Germinal center (tissue), 1 donor: ENCODE measurements at regions not wholly inside any gene's neighbourhood (a gene's known extent, or its start where the extent isn't known, plus 50 kb on each side); places are given as distances from the start of the nearest gene placed in this dataset.

Experiments
- DNase-seq: peaks from one replicate; pipeline ENCODE4 v3.0.0; 2012; ENCODE audit warnings: mixed read lengths, low spot score

DNA sequence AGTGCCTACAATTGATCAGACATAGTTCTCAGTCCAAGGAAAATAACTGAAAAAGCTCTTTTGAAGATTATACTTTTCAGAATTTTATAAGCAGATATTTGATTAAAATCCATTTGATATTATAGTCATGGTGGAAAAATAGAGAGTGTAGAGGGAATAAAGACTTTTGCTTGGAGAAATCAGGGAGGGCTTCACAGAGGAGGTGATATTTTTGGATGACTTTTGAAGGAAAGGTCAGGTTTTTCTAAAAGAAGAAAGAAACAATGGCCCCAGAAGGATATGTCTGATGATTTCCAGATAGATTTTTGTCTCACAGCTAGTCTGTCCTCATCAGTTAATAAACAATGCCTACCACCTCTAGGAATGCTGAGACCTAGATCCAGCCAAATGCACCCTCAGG, 806.3 kb upstream of the CELF2 start:
- DNase-seq, result no peak

DNA sequence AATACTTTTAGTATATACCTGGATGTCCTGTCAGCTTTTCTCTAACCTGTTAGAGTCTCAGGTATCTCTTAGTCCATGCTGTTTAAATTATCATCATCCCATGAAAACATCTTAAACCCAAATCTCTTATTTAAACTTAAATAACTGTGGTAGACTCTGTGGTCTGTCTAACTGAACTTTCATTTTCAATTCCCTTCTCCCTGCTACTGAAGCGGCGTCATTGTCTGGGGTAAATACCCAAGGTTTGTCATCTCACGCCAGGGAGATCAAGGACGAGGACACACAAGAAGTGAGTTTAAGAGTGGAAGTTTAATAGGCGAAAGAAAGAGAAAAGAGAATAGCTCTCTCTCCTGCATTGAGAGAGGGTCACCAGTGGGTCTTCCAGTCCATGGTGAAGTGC, 804.4 kb upstream of the CELF2 start:
- no peak for DNase-seq

- DNase-seq, result no peak
Measured at GRCh38 chr10:10222304-10222841, 795.3 kb upstream of the CELF2 start.

GRCh38 chr10:10223131-10223530, 794.5 kb upstream of the CELF2 start:
- DNase-seq, result no peak

- no peak for DNase-seq
Measured at GRCh38 chr10:10225136-10225676, 792.5 kb upstream of the CELF2 start.

GRCh38 chr10:10233229-10233628, 784.4 kb upstream of the CELF2 start:
- no peak for DNase-seq

DNA sequence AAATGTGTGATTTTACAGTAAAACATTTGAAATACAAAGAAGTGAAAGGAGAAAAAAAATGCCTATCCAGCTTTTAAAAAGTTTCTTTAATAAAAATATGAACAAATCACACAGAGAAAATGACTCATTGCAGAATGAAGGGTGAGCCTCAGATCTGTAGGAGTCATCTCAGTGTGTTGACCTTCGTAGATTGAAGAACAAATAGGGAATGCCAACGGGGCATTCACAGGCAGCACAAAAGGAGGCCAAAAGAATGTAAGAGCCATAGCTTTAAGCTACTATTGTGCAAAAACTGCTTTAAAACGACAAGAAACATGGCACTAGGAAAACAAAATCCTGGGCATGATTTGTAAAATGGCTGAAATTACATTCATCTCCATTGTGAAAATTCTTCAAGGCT, 782.7 kb upstream of the CELF2 start:
- DNase-seq, result no peak

GRCh38 chr10:10247585-10247984, 770.1 kb upstream of the CELF2 start:
- no peak for DNase-seq

GRCh38 chr10:10256860-10257259, 760.8 kb upstream of the CELF2 start:
- DNase-seq, result no peak

- no peak for DNase-seq
Measured at GRCh38 chr10:10259013-10259412, 758.7 kb upstream of the CELF2 start.

- no peak for DNase-seq
Measured at GRCh38 chr10:10270126-10271050, 747.3 kb upstream of the CELF2 start.

DNA sequence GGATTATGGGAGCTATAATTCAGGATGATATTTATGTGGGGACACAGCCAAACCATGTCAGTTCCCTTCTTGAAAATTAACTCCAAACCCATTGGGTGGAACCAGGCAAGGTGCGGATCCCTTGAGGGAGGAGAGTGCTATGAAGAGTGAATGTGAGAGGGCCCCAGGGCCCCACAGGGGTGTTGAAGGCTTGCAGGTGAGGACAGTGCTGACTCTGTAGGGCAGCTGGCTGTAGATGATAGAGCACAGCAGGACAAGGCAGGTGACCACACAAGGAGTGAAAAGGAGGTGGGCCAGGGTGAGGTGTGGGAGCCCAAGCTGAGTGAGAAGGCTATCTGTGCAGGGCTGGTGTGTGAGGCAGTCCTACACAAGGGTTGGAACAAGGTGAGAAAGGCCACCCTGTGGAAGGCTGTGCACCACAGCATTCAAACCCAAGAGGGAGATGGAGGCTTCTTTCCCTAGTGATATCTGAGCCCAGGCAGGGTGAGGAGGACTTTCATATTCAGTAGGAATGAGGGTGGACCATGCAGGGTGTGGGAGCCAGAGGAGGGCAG, 746.0 kb upstream of the CELF2 start:
- DNase-seq, result no peak

DNA sequence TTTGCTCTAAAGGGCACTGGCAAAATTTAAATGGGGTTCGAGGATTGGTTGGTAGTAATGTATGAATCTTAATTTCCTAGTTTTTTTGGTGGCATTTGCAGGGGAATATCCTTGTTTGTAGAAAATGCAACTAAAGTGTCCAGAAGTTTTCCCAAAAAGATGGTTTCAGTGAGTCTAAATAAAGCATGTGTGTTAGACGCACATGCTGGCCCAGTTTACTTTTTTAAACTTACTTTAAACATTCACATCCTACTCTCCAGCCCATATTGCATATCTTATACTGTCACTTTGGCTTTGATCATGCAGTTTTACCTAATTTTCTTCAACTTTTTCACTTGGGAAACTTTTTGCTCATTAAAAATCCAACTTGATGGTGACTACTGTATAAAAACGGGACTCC, 744.0 kb upstream of the CELF2 start:
- no peak for DNase-seq

DNA sequence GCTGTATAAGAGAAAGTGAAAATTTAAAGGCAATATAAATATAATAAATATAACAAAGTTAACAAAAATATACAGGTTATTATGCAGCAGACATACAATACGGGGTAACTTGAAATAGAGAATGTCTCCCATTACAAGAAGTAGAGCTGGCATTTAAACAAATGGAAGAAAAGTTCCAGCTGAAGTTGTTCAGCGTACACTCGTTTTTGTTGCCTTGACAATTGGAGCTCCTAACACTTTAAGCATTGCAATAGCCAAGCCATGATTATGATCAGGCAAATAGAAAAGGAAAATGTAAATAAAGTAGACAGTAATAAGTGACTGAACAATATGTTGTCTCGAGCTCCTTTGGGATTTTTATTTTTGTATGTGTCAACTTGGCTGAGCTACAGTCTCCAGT, 737.8 kb upstream of the CELF2 start:
- no peak for DNase-seq

DNA sequence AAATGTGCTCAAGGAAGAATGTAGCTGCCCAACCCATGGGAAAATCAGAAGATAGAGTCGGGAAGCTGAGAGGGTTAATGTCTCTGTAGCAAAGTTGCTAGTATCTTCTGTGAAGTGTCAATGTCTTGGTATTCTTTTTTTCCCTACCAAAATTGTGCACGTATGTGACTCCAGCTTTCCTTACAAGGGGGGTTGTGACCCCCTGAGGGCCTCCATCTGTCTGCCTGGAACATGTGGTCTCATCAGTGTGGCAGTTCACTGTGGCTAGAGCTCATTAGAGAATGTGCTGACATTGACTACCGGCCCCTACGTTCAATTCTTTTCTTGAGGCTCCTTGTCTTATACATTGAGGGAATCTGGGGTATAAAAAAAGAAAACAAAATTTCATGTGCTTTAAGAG, 725.2 kb upstream of the CELF2 start:
- no peak for DNase-seq

GRCh38 chr10:10293041-10293440, 724.6 kb upstream of the CELF2 start:
- no peak for DNase-seq

DNA sequence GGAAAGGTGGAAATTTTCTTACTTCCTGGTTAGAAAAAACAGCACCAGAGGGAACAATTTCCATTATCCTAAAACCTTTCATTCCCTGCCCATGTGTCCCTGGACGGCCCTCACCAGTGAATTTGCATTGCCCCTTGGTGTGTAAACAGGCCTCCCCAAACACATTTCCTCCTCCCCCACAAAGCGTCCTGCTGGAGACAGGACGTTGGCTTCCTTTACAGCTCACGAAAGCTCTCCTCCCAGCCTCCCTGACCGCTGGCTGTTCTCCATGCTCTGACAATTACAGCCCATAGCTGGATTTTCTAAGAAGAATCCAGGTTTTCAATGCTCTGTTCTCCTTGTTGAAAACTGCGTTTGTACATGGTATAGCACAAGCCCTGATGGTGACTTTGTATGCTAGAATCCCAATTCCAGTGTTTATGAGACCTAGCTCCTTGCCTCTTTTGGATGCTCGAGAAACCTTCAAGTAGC, 724.2 kb upstream of the CELF2 start:
- no peak for DNase-seq

DNA sequence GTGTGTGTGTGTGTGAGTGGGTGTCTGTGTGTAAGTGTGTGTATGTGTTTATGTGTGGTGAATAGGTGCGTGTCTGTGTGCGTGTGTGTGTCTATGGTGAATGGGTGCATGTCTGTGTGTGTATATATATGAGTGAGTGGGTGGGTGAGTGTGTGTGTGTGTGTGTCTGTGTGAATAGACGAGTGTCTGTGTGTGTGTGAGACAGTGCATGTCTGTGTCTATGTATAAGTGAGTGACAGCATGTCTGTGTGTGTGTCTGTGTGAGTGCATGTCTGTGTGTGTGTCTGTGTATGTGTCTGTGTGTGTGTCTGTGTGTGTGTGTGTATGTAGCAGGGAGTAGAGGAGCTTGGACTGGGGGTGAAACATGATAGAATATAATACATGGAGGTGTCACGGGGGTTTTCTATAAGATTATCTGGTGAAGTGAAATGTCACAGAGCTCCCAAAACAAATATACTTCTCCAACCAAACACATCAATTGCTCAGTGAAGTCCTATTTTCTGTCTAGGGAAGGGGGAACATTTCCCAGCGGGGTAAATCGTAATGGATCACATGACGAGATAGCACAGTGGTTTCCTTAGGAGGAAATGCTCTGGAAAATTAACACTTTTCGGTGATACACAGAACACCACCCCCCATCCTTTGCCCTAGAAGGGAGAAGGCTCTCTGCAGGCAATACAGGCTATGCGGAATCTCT, 723.3 kb upstream of the CELF2 start:
- DNase-seq, result no peak

- no peak for DNase-seq
Measured at GRCh38 chr10:10294881-10295529, 722.7 kb upstream of the CELF2 start.

DNA sequence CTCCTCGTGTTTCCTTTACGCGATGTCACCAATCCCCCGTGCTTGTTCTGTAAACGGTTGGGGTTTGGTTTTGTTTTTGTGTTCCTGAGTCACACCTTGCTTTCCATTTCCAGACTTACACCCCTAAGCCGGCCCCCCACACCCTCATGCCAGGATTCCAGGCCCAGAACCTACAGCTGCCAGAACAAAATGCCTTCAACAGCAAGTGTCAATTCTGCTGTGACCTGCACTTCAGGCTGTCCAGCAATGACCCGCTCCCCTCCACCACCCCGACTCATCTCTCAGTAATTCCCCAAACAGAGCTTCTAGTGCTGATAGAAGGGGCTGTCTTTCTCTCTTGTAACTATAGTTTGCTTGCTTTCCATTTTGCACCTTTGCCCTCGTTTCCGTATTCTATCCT, 722.1 kb upstream of the CELF2 start:
- DNase-seq, result no peak

GRCh38 chr10:10302689-10303088, 715.0 kb upstream of the CELF2 start:
- no peak for DNase-seq

- no peak for DNase-seq
Measured at GRCh38 chr10:10307036-10307435, 710.6 kb upstream of the CELF2 start.
